PC-3 (cell line): ENCODE measurements at regions not wholly inside any gene's neighbourhood (a gene's known extent, or its start where the extent isn't known, plus 50 kb on each side); places are given as distances from the start of the nearest gene placed in this dataset.

Source experiments
- EZH2 ChIP-seq: fragments of 300-600 bp; sonication (generic); IDR thresholded peaks from one replicate; pipeline ENCODE4 v1.6.1; 2017; ENCODE audit warnings: antibody characterized with exemption, mild to moderate bottlenecking, low read length; ENCODE audit not compliant: unreplicated experiment
- TF ChIP-seq, protein P1 (sequence below): fragments of 300-600 bp; sonication (generic); conservative IDR thresholded peaks from 2 replicates; pipeline ENCODE4 v1.5.1; 2017; ENCODE audit warnings: antibody characterized with exemption, low read depth, mild to moderate bottlenecking, low read length

DNA sequence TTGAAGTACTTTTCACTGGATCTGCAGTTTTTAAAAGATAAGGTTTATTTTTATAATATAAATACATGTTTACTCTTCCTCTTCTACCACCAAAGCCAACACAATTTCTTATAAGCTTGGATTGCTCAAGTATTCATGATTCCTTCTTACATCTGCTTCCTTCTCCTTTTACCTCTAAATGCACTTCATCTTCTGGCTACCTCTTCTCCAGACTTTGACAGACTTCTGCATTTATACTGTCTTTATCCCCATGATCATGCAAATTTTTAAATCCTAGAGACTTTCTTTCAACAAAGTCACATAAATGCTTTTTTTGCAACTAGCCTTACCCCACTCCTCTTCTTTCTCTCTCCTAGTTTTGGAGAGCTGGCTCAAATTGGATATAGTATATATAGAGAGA lies 142.9 kb downstream of the TFAP2B start:
- no peak for TF ChIP-seq EZH2
- TF ChIP-seq, protein P1, sequence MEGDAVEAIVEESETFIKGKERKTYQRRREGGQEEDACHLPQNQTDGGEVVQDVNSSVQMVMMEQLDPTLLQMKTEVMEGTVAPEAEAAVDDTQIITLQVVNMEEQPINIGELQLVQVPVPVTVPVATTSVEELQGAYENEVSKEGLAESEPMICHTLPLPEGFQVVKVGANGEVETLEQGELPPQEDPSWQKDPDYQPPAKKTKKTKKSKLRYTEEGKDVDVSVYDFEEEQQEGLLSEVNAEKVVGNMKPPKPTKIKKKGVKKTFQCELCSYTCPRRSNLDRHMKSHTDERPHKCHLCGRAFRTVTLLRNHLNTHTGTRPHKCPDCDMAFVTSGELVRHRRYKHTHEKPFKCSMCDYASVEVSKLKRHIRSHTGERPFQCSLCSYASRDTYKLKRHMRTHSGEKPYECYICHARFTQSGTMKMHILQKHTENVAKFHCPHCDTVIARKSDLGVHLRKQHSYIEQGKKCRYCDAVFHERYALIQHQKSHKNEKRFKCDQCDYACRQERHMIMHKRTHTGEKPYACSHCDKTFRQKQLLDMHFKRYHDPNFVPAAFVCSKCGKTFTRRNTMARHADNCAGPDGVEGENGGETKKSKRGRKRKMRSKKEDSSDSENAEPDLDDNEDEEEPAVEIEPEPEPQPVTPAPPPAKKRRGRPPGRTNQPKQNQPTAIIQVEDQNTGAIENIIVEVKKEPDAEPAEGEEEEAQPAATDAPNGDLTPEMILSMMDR = no peak
